Smooth muscle cell (in vitro differentiated cells): ENCODE measurements at regions not wholly inside any gene's neighbourhood (a gene's known extent, or its start where the extent isn't known, plus 50 kb on each side); places are given as distances from the start of the nearest gene placed in this dataset.

Source experiments
- DNase-seq: peaks from one replicate; lab custom pipeline; 2025; ENCODE audit not compliant: unreplicated experiment; lab: John Stamatoyannopoulos, UW
- H2AFZ ChIP-seq: fragments of 200-600 bp; sonication (generic); 2 replicates; pipeline ENCODE4 v1.6.0; 2016; ENCODE audit warnings: antibody characterized with exemption, low read depth, mild to moderate bottlenecking
- H3F3A ChIP-seq: fragments of 200-600 bp; sonication (generic); 2 replicates; pipeline ENCODE4 v1.6.0; 2017; ENCODE audit warnings: antibody characterized with exemption, low read depth
- H3K27ac ChIP-seq: fragments of 200-600 bp; sonication (generic); 2 replicates; pipeline ENCODE4 v1.5.1; 2016; ENCODE audit warnings: low read depth, mild to moderate bottlenecking
- H3K27me3 ChIP-seq: fragments of 200-600 bp; sonication (generic); 2 replicates; pipeline ENCODE4 v1.6.1; 2016; ENCODE audit warnings: low read depth, mild to moderate bottlenecking
- H3K36me3 ChIP-seq: fragments of 200-600 bp; sonication (generic); 2 replicates; pipeline ENCODE4 v1.5.1; 2016; ENCODE audit warnings: low read depth
- H3K4me1 ChIP-seq: fragments of 200-600 bp; sonication (generic); 2 replicates; pipeline ENCODE4 v1.5.1; 2016; ENCODE audit warnings: low read depth
- H3K4me2 ChIP-seq: fragments of 200-600 bp; sonication (generic); 2 replicates; pipeline ENCODE4 v1.6.0; 2016; ENCODE audit warnings: mild to moderate bottlenecking
- H3K4me3 ChIP-seq: fragments of 200-600 bp; sonication (generic); 2 replicates; pipeline ENCODE4 v1.5.1; 2016; ENCODE audit warnings: mild to moderate bottlenecking
- H3K79me2 ChIP-seq: fragments of 200-600 bp; sonication (generic); 2 replicates; pipeline ENCODE4 v1.6.0; 2016; ENCODE audit warnings: low read depth, mild to moderate bottlenecking
- H3K9ac ChIP-seq: fragments of 200-600 bp; sonication (generic); 2 replicates; pipeline ENCODE4 v1.6.0; 2016; ENCODE audit warnings: low read depth
- H3K9me3 ChIP-seq: fragments of 200-600 bp; sonication (generic); replicated peaks from 2 replicates; pipeline ENCODE4 v1.5.1; 2016; ENCODE audit warnings: low read depth
- H4K20me1 ChIP-seq: fragments of 200-600 bp; sonication (generic); 2 replicates; pipeline ENCODE4 v1.6.0; 2016; ENCODE audit warnings: low read depth
- WGBS: methylation state at CpG from one replicate; pipeline ENCODE4 v1.1.7; 2016; ENCODE audit warnings: low lambda C conversion rate; 5-methylcytosine and 5-hydroxymethylcytosine counted together
- TF ChIP-seq, protein P1 (sequence below): fragments of 200-600 bp; sonication (generic); IDR thresholded peaks from 2 replicates; pipeline ENCODE4 v1.5.1; 2017; ENCODE audit warnings: borderline replicate concordance, mild to moderate bottlenecking, antibody characterized with exemption; ENCODE audit not compliant: insufficient read depth, poor library complexity, severe bottlenecking

DNA sequence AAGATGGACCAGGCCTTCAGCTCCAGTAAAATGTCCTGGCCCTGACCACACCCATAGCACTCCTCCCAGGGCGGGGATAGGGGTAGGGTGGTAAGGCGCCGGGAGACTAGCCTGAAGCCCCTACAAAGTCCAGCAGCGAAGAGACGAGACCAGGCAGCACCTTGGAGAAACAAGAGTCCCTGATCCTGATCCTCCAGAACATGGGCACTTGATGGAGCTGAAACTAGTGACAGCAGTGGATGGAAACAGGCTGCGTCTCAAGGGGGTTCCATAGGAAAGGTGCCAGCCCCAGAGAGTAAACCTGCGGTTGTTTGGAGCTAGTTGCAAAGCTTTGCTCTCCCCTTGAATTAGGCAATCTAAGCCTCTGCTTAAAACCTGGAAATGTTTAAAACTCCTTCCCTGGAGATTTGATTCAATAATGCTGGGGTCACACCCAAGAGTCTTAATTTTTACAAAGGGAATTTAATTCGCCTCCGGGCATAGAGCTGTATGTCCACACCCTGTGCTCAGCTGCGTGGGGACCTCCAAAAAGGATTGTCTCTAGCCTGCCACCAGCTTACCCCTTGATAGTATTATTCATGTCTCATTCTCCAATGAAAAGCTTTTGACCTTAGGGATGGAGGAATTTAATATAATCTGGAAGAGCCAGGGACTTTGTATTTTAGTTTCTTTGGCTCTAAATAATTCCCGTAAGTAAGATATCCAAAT lies 258.6 kb downstream of the PMP22 start:
- Histone ChIP-seq H3K27me3 (peaks cover 6% of the 10 kb centered on the region), H4K20me1 (no peaks in the 10 kb centered on the region), H2AFZ (no peak overlapping the region)

DNA sequence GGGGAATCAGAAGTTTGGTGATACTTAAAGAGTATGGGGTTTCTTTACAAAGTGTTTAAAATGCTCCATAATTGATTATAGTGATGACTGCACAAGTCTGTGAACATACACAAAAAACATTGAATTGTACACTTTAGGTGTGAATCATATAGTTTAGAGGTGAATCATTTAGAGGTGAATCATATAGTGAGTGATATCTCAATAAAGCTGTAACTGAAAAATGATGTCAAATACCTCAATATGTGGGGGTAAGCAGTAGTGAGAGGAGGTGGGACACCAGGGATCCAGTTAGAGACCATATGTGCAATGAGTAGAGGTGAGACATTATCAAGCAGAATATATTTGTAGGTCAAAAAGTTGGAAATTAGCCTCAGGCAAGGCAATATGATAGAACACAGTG lies 264.5 kb downstream of the PMP22 start:
- H3K79me2 ChIP-seq, result no peaks in the 10 kb centered on the region
- no peak overlapping the region for H3K4me3 ChIP-seq
- H3K9ac ChIP-seq, result no peak overlapping the region
- DNase-seq, result no peak
- H3K27me3 ChIP-seq, result no peaks in the 10 kb centered on the region
- H3K27ac ChIP-seq, result no peak overlapping the region
- no peaks in the 10 kb centered on the region for H4K20me1 ChIP-seq
- no peaks in the 10 kb centered on the region for H3K4me1 ChIP-seq
- H3K4me2 ChIP-seq, result no peak overlapping the region
- no peak overlapping the region for H2AFZ ChIP-seq
- TF ChIP-seq, protein P1, sequence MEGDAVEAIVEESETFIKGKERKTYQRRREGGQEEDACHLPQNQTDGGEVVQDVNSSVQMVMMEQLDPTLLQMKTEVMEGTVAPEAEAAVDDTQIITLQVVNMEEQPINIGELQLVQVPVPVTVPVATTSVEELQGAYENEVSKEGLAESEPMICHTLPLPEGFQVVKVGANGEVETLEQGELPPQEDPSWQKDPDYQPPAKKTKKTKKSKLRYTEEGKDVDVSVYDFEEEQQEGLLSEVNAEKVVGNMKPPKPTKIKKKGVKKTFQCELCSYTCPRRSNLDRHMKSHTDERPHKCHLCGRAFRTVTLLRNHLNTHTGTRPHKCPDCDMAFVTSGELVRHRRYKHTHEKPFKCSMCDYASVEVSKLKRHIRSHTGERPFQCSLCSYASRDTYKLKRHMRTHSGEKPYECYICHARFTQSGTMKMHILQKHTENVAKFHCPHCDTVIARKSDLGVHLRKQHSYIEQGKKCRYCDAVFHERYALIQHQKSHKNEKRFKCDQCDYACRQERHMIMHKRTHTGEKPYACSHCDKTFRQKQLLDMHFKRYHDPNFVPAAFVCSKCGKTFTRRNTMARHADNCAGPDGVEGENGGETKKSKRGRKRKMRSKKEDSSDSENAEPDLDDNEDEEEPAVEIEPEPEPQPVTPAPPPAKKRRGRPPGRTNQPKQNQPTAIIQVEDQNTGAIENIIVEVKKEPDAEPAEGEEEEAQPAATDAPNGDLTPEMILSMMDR, result no peak
- H3K9me3 ChIP-seq, result no peaks in the 10 kb centered on the region
- no peaks in the 10 kb centered on the region for H3K36me3 ChIP-seq
- H3F3A ChIP-seq, result no peaks in the 10 kb centered on the region

More for the DNA sequence above, 258.6 kb downstream of the PMP22 start:
- Histone ChIP-seq H3K4me3 (no peak overlapping the region), H3K4me2 (no peak overlapping the region), H3K9ac (no peak overlapping the region), H3F3A (no peaks in the 10 kb centered on the region), H3K9me3 (no peaks in the 10 kb centered on the region), H3K79me2 (no peaks in the 10 kb centered on the region), H3K36me3 (no peaks in the 10 kb centered on the region), H3K27ac (no peak overlapping the region), H3K4me1 (no peaks in the 10 kb centered on the region)
- DNase-seq, result no peak
- WGBS, result 95% methylated on average over 11 of the region's 11 CpGs
- TF ChIP-seq, protein P1, result no peak

DNA sequence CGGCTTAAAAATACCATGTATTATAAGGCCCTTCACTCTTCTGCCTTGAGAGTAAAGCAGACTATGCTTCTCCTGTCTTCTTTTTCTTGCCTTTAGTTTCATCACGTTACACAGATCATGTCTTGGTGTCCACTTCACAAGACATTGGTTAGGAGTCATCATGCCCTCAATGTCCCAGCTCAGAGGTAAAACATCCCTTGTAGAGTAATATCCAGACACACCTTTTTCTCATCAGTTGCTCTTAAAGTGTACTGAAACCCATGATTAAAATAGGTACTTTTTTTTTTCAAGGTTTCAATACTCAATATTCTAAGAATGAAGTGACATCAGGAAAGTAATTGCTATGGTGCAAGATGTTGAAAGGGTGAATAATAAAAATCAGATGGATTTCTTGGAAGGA lies 267.8 kb downstream of the PMP22 start:
- Histone ChIP-seq H4K20me1 (no peaks in the 10 kb centered on the region), H3K79me2 (no peaks in the 10 kb centered on the region), H3K9me3 (no peaks in the 10 kb centered on the region), H3F3A (no peaks in the 10 kb centered on the region), H3K27ac (no peak overlapping the region), H3K9ac (no peak overlapping the region), H2AFZ (no peak overlapping the region), H3K36me3 (no peaks in the 10 kb centered on the region), H3K4me1 (no peaks in the 10 kb centered on the region), H3K27me3 (peaks cover 12% of the 10 kb centered on the region), H3K4me2 (no peak overlapping the region), H3K4me3 (no peak overlapping the region)
- TF ChIP-seq, protein P1, result no peak
- WGBS, result 94% methylated on average over 2 of the region's 2 CpGs
- no peak for DNase-seq

DNA sequence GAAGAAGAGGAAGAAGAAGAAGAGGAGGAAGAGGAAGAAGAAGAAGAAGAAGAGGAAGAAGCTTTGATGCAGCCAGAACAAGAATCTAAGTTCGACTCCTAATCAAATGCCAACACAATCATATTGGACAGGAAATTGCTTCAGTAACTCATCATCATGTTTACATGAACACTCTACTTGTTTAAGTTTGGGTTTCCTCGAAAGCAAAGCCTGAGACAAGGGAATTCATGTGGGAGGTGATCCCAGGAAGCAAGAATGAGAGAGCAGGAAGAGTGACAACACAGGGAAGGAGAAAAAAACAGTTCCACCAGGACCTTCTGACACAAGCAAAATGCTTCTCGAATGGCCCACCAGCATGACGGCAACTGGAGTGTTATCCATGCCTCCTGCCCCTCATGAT lies 279.0 kb downstream of the PMP22 start:
- H3F3A ChIP-seq, result no peaks in the 10 kb centered on the region
- no peaks in the 10 kb centered on the region for H3K36me3 ChIP-seq
- no peak overlapping the region for H3K4me3 ChIP-seq
- H3K4me1 ChIP-seq, result no peaks in the 10 kb centered on the region
- H3K79me2 ChIP-seq, result no peaks in the 10 kb centered on the region
- H3K27ac ChIP-seq, result no peak overlapping the region
- H4K20me1 ChIP-seq, result no peaks in the 10 kb centered on the region
- no peak overlapping the region for H3K4me2 ChIP-seq
- no peak for DNase-seq
- H2AFZ ChIP-seq, result no peak overlapping the region
- no peak overlapping the region for H3K9ac ChIP-seq
- TF ChIP-seq, protein P1, result no peak
- WGBS, result 67% methylated on average over 4 of the region's 4 CpGs
- peaks cover 11% of the 10 kb centered on the region for H3K27me3 ChIP-seq
- H3K9me3 ChIP-seq, result no peaks in the 10 kb centered on the region
